22Rv1 (cell line): ENCODE measurements at regions not wholly inside any gene's neighbourhood (a gene's known extent, or its start where the extent isn't known, plus 50 kb on each side); places are given as distances from the start of the nearest gene placed in this dataset.

ENCODE experiments used
- CTCF ChIP-seq: fragments of 450-650 bp; IDR thresholded peaks from 2 replicates; pipeline ENCODE4 v1.5.1; 2017; ENCODE audit warnings: mild to moderate bottlenecking
- ZFX ChIP-seq: fragments of 450-650 bp; IDR thresholded peaks from 2 replicates; pipeline ENCODE4 v1.6.1; 2017; ENCODE audit warnings: antibody characterized with exemption, borderline replicate concordance

- TF ChIP-seq CTCF (no peak), ZFX (no peak)
Observed at GRCh38 chr12:33672836-33673577, 233.4 kb upstream of the SYT10 start.
